HG03460 (cell line): ENCODE measurements at regions not wholly inside any gene's neighbourhood (a gene's known extent, or its start where the extent isn't known, plus 50 kb on each side); places are given as distances from the start of the nearest gene placed in this dataset.
"Not testable (repeated sequence)": the region's sequence is repeated elsewhere in the genome, so short reads cannot be mapped to it uniquely, and the experiment has no call there.

Source experiments
- ATAC-seq: cut with Tn5 transposase; IDR thresholded peaks from one replicate; pipeline ENCODE4 v1.9.1; 2021; ENCODE audit not compliant: unreplicated experiment

GRCh38 chr6:121593011-121593641 lies 157.7 kb downstream of the GJA1 start:
- ATAC-seq: no peak

- ATAC-seq: no peak
Observed at GRCh38 chr6:121594053-121594452, 158.6 kb downstream of the GJA1 start.

GRCh38 chr6:121595646-121596045 lies 160.2 kb downstream of the GJA1 start:
- ATAC-seq: no peak

- no peak for ATAC-seq
Observed at GRCh38 chr6:121596441-121596840, 161.0 kb downstream of the GJA1 start.

- no peak for ATAC-seq
Observed at GRCh38 chr6:121597654-121598053, 162.2 kb downstream of the GJA1 start.

- not testable (repeated sequence) for ATAC-seq
Observed at GRCh38 chr6:121599331-121599730, 163.9 kb downstream of the GJA1 start.

- no peak for ATAC-seq
Observed at GRCh38 chr6:121600389-121601168, 165.1 kb downstream of the GJA1 start.

- ATAC-seq: no peak
Observed at GRCh38 chr6:121603486-121603885, 168.0 kb downstream of the GJA1 start.

GRCh38 chr6:121607721-121608120 lies 172.3 kb downstream of the GJA1 start:
- ATAC-seq: no peak

- no peak for ATAC-seq
Observed at GRCh38 chr6:121608270-121608669, 172.8 kb downstream of the GJA1 start.

- ATAC-seq: no peak
Observed at GRCh38 chr6:121609281-121609680, 173.8 kb downstream of the GJA1 start.

- no peak for ATAC-seq
Observed at GRCh38 chr6:121612927-121613326, 177.5 kb downstream of the GJA1 start.

GRCh38 chr6:121614115-121614514 lies 178.7 kb downstream of the GJA1 start:
- no peak for ATAC-seq

- ATAC-seq: no peak
Observed at GRCh38 chr6:121615493-121615892, 180.0 kb downstream of the GJA1 start.

- no peak for ATAC-seq
Observed at GRCh38 chr6:121616406-121616805, 181.0 kb downstream of the GJA1 start.

GRCh38 chr6:121617388-121617787 lies 181.9 kb downstream of the GJA1 start:
- ATAC-seq: no peak

- no peak for ATAC-seq
Observed at GRCh38 chr6:121619013-121619412, 183.6 kb downstream of the GJA1 start.

GRCh38 chr6:121619987-121620740 lies 184.7 kb downstream of the GJA1 start:
- ATAC-seq: no peak

- ATAC-seq: no peak
Observed at GRCh38 chr6:121627761-121628160, 192.3 kb downstream of the GJA1 start.

- ATAC-seq: no peak
Observed at GRCh38 chr6:121630716-121631115, 195.3 kb downstream of the GJA1 start.

- ATAC-seq: not testable (repeated sequence)
Observed at GRCh38 chr6:121631752-121632151, 196.3 kb downstream of the GJA1 start.

GRCh38 chr6:121633309-121633708 lies 197.9 kb downstream of the GJA1 start:
- no peak for ATAC-seq
